ENCODE measurements at regions not wholly inside any gene's neighbourhood (a gene's known extent, or its start where the extent isn't known, plus 50 kb on each side); places are given as distances from the start of the nearest gene placed in this dataset.

DNA sequence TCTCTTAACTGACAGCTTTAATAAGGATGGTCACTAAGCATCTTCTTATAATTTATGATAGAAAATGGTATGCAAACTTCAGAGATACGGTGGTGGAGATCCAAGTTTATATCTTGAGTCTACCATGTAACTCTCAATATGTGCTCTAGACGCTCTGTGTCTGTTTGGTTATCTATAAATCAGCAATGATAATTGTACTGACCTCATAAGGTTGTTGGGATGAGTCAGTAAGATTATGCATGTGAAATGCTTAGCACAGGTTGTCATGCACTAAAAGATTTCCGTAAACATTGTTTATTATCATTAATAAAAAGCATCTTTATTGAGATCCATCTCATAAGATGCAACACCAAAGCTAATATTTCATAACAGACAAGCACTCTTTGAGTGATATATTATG is 1094.9 kb upstream of the EEF2KMT start:
- intact Hi-C loops (cut with DNase I) = no loop called here
- ATAC-seq = no peak
- no peak for DNase-seq (ENCODE audit: missing footprints)

DNA sequence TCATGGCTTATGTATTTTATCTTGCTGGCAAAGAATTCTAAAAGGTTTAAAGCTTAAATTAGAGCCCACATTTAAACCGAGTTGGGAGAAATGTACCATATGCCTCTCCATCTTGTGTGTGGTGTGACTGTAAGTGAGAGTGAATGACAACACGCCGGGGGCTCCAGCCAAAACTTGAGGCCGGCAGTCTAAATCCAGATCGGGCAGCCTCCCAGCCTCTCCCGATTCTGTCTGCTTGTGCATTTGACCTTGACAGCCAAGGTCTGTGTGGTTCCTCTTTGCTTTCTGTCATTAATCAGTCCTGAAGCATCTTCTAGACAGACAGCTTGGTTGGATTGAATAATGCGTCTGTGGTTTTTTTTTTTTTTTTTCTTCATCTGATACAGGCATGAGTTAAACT is 1093.2 kb upstream of the EEF2KMT start:
- no peak for DNase-seq (ENCODE audit: missing footprints)
- intact Hi-C loops (cut with DNase I) = no loop called here
- ATAC-seq = no peak

DNA sequence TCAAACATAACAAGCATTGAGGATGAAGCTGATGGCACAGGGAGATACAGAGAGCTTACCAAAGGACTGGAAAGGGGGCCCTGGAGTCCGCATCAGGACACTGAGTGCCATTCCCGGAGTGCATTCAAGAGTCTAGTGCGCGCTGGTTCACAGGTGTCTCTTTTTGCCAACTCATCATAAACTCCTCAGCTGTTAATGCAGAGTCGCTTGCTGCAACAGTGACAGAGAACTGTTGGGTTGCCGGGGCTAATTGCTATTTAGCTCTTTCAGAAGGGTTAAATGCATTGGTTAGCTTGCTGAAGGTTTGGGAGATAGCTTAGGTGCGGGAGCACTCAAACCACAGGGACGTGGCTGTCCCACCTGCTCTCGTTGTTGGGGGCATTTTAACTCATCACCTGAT is 1091.6 kb upstream of the EEF2KMT start:
- DNase-seq (ENCODE audit: missing footprints) = no peak
- intact Hi-C loops (cut with DNase I) = no loop called here
- ATAC-seq = no peak

DNA sequence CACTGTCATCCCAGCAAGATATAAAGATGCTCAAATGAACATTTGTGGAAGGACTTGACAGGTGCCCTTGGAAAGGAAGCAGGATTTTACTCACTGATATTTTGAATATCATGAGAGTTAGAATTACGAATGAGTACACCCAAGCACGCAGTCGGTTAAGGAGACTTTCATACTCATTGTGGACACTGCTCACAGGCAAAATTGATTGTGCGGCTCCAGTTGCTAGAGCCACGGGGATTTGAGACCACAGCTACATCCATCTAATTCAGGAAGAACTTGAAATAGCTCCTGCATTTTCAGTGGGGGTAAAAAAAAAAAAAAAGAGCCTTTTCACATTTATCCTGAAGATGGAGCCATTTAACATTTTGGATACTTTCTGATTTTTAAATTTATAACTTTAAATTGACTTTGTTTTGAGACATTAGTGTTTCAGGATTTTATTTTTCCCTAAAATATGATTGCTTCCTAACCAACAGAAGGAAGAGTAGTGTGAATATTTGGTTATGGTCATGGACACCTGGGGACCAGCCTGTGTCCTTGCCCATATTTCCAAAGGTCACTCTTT is 1080.1 kb upstream of the EEF2KMT start:
- no peak for ATAC-seq
- intact Hi-C loops (cut with DNase I) = no loop called here
- no peak for DNase-seq (ENCODE audit: missing footprints)

DNA sequence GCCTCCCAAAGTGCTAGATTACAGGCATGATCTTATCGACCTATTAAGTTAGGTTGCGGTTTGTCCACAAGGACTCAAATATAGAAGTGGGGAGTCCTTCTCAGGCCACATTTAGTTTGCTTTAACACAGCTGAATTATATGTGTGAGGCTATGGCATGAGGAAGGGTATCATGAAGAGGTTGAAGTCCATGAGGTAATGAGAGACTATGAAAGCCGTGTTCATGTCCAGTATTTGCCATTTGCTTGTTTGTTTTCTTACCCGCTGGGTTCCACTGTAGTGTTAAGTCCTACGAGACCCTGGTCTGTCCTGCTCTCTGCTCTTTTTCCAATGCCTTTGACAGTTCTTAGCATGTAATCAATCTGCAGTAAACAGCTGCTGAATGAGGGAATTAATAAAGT is 1072.4 kb upstream of the EEF2KMT start:
- DNase-seq (ENCODE audit: missing footprints) (no peak), ATAC-seq (no peak)
- intact Hi-C loops (cut with DNase I) = no loop called here

DNA sequence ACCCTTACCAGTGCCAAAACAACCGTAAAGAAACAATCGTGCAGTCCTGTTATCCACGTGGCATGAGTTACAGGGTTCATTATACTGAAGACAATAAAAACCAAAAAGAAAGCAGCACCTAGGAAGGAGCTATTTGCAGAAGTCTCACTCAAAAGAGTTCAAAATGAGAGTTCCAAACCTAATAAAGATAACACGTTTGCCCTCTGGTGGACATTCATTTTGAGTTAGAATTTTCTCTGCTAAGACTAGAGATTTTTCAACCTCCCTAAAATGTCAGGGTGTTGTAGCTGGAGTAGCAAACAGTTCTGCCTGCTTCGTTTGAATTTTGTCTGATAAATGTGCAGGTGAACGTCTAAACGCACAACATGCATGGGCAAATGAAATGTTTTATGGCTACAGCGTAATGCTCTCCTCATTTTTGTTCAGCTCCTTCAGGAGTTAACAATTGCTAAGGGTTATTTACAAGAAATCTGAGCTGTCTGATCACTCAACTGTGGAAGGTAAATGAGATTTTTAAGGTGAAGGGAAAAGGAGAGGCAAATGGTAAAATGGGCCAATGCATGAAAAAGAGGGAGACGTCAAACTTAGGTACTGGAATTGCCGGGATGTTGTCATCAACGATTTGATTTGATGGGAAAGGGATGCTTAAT is 1067.9 kb upstream of the EEF2KMT start:
- ATAC-seq (no peak), DNase-seq (ENCODE audit: missing footprints) (no peak)
- intact Hi-C loops (cut with DNase I) = no loop called here

DNA sequence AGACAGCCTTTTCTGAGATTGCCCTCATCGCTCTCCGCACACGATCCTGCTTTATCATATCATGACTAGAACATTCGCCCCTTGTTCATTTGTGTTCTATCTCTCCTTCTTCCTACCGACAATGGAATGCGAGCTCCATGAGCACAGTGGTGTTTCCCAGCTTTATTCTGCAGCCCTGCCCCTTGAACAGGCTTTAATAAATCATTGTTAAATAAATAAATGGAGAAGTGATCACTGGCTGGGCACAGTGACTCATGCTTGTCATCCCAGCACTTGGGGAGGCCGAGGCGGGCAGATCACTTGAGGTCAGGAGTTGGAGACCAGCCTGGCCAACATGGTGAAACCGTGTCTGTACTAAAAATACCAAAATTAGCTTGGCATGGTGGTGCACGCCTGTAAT is 1063.3 kb upstream of the EEF2KMT start:
- ATAC-seq (no peak), DNase-seq (ENCODE audit: missing footprints) (no peak)
- intact Hi-C loops (cut with DNase I) = no loop called here

DNA sequence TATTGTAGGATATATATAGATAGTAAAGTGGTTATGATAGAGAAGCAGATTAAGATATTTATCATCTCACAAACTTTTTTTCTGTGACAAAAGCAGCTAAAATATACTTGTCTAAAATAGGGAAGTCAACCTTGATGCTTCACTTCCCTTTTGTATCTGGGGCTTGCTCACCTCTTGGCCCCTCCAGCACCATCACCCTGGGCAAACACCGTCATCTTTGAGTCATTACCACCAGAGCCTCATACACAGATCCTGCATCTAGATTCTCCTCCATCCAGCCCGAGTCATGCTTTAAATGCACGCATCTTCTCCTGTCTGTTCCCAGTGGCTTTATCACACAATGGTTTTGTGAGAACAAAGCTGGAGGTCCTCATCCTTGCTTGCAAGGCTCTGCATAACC is 1062.7 kb upstream of the EEF2KMT start:
- DNase-seq (ENCODE audit: missing footprints) (no peak), ATAC-seq (no peak)
- intact Hi-C loops (cut with DNase I) = no loop called here

DNA sequence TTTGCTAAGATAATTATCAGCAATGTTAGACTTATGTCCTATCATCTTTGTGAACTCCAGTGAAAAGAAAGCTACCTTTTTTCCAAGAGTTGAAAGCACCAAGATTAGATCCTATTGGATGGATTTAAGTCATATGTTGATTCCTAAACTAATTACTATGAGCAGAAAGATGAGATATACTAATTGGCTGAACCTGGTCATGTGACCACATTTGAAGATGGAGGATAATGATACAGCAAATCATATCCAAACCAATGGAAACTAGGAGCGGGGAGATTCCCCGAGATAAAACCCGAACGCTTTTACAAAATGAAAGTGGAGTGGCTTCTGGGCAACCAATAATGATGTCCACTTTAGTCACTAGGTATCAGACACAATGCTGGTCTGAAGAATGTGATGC is 1060.2 kb upstream of the EEF2KMT start:
- intact Hi-C loops (cut with DNase I) = no loop called here
- no peak for ATAC-seq
- DNase-seq (ENCODE audit: missing footprints) = no peak

DNA sequence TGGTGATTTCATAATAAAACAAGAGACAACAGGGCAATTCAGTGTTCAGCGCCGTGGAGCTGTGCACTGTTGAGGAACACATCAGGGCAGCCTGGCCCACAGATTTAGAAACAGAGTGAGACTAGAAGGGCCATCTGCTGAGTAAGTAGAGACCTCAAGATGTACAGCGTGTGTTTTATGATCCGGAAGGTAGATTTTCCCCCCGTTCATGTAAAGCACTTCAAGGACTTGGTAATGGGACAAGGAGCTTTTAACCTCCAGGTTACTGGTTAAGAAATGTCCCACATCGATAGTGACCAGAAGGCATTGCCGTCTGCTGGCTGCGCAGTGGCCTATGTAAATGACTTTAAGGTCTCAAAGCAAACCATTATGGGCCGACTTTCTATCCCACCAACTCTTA is 1057.7 kb upstream of the EEF2KMT start:
- ATAC-seq (no peak), DNase-seq (ENCODE audit: missing footprints) (no peak)
- intact Hi-C loops (cut with DNase I) = no loop called here

DNA sequence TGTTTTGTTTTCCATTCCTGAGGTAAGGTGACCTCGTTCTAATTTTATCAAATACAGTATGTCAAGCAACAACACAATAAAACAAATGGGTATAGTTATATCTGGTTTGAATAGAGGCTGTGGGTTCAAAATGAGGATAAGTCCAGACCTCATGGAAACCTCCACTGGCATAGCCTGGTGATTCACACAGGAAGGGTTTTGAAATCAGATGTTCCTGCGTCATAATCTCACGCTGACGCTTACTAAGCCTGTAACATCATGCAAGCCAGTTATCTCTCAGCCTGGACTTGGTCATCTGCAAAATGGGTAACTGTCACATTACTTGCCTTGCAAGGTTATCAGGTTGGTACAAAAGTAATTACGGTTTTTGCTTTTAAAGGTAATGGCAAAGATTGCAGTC is 1056.3 kb upstream of the EEF2KMT start:
- DNase-seq (ENCODE audit: missing footprints) (no peak), ATAC-seq (no peak)
- intact Hi-C loops (cut with DNase I) = no loop called here

DNA sequence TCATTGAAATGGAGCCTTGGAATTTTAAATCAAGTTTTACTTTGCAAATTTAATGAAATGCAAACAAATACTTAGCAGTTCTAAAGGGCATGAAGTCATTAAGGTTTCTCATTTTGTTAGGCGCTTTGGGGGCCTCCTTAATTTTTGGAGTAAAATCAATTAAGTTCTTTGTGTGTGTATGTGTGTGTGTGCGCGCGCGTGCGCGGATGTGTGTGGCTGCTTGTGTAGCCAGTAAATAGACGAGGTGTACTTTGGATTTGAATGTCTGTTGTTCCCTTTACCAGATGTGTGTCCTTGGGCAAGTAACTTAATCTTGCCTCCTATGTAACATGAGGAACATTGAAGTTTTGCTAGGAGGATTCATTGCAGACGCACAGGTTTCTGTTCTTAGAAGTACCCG is 1051.4 kb upstream of the EEF2KMT start:
- intact Hi-C loops (cut with DNase I) = no loop called here
- ATAC-seq (no peak), DNase-seq (ENCODE audit: missing footprints) (no peak)

DNA sequence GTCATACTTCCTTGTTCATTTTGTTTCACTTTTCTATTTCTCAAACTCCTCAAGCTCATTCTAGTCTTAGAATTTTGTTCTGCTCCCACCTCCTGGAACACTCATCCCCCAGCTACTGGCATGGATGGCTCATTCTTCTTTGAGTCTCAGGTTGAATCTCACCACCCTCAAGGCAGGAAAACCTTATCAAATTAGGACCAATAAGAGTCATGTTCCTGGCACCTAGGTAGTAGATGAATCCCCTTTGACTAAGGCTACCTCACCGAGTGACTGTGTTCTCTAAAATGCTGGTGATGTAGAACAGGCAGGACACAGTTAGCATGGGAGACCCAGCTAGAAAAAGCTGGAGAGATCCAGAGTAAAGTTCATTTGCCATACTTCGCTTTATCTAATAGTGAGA is 1050.8 kb upstream of the EEF2KMT start:
- no peak for ATAC-seq
- intact Hi-C loops (cut with DNase I) = no loop called here

DNA sequence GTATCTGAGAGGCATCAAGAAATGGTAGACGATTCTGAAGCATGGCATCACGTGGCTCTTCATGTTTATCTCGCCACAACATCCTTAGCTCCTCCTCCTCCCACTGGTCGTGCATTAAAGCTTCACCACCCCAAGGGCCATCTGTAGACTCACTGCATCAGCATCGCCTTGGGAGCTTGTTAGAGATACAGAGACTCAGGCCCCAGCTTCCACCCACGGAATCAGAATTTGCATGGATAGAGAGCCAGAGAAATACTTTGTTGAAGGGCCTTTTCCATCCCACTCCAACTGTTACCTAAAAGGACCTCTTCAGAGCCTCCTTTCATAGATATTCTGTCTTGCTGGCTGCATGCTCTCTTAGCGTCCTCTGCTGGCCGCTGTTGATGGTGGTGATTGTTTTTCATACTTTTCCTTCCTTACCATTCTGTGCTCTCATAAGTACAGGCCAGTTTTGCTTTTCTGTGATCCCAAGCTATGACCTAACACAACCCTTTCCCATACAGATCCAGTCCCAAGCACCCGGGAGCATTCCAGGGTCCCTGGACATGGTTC is 1049.4 kb upstream of the EEF2KMT start:
- DNase-seq (ENCODE audit: missing footprints) = no peak
- no peak for ATAC-seq
- intact Hi-C loops (cut with DNase I) = no loop called here

More for the DNA sequence above, 1050.8 kb upstream of the EEF2KMT start:
- no peak for DNase-seq (ENCODE audit: missing footprints)

DNA sequence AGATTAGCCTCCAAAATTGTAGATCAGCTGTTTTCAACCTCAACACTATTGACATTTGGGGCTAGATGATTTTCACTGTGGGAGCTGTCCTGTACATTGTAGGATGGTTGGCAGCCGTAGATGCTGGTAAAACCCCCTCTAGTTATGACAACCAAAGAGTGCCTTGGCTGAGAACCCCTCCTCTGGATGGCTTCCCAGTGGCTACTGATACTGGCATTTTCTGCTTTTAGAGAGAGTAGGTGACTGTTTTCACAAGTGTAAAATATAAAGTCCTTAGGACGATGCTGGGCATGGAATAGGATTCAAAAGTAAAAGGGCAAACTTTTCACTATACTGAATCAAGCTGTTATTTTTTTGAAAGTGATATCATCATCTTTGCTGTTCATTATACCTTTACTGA is 1048.8 kb upstream of the EEF2KMT start:
- intact Hi-C loops (cut with DNase I) = no loop called here
- DNase-seq (ENCODE audit: missing footprints) = no peak
- ATAC-seq = no peak

DNA sequence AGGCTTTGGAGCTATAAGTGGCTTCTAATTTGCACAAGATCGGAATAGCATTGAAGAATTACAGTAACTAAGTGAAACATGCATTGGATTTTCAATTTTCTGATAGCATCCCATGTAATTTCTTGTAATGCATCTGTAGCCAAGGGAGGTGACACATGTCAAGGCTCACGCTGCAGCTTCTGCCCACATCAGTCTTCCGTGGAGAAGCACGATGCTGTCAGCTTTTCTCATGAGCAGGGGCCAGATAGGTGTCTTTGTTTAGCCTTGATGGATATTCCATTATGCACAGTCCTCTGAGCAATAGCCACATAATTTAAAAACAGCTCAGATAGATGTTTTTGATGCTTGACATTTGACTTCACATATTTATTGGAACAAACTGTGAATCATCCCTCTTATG is 1046.9 kb upstream of the EEF2KMT start:
- no peak for ATAC-seq
- intact Hi-C loops (cut with DNase I) = no loop called here
- DNase-seq (ENCODE audit: missing footprints) = no peak

DNA sequence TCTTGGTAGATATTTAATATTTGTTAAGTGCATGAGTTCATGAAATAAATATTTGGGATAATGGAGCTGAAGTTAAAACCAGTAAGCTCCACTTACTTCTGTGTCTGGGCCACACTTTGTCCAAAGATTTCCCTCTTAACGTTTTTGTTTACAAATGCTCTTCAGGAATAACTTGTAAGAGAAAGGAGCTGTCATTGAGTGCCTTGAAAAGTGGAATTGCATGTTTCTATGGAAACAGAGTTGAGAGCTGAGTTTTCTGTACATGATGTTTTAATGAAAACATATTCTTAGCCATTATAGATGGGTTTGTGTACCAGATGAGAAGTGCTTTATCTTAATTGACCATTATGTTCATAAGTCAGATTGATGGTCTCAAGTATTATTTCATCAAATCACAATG is 1045.4 kb upstream of the EEF2KMT start:
- DNase-seq (ENCODE audit: missing footprints) (no peak), ATAC-seq (no peak)
- intact Hi-C loops (cut with DNase I) = no loop called here

DNA sequence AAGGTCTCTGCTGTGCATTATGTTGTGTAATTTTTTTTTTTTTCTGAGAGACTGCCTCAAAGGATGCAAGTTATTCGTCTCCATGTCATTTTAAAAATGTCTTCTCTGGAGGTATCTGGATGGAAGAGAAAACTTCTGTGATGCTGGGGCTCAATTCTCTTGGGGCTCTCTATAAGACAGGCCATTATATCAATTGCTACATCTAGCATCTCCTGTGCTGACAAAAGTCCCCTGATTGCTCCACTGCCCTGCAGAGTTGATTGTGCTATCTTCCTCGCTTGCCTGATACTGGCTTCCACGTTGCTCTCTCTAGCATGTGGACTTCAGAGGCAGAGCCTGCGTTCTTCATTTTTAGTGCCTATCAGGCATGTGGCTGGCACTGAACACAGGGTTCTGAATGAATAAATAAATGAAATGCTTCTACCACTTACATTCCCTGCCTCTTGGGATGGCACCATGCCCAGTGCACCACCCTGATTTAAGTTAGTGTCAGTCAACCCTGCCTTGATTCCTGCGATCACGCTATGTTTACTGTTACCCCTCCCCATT is 1035.5 kb upstream of the EEF2KMT start:
- DNase-seq (ENCODE audit: missing footprints) (no peak), ATAC-seq (no peak)
- intact Hi-C loops (cut with DNase I) = no loop called here

DNA sequence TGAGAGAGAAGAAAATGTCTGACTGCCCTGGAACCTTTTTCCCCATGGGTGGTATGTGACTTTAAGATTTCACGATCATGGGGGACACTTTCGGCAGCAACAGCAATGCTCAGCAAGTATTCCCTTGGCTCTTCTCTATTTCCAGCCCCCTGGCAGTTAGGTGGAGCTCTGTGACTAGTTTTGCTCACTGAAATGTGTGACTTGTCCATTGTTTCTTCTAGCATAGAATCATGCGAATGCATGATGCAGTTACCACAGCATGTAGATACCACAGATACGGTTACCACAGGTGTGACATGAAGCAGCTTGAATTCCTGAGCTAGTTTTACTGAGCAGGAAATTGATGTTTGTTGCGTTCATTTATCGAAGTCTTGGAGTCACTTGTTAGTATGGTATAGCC is 1034.5 kb upstream of the EEF2KMT start:
- intact Hi-C loops (cut with DNase I) = no loop called here
- DNase-seq (ENCODE audit: missing footprints) (no peak), ATAC-seq (no peak)

DNA sequence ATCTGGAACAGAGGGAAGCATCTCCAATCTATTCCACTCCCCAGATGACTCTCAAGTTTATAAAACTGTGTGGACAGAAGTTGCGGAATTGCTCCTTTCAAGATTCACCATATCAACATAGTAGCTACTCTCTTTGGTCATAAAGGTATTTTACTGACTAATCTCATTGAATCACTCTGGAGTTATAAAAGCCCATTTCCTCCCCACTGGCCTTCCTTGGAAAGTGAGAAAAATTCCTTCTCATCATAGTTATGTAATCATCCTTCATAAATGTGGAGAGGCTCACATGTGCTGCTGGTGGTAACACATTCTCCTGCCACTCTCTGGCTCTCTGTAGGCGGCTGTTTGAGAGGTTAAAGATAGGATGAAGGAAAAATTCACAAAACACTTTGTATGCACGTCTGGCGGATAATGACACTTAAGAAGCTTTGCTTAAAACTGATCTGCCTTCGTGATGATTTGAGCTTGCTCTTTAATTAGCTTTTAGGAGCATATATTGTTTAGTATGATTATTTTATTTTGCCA is 1034.0 kb upstream of the EEF2KMT start:
- intact Hi-C loops (cut with DNase I) = no loop called here
- no peak for DNase-seq (ENCODE audit: missing footprints)
- ATAC-seq = no peak
